Endothelial cell of umbilical vein (primary cell): ENCODE measurements at regions not wholly inside any gene's neighbourhood (a gene's known extent, or its start where the extent isn't known, plus 50 kb on each side); places are given as distances from the start of the nearest gene placed in this dataset.

ENCODE experiments used
- BruUV-seq: library from RNA; stranded (reverse); fragments of 400-500 nt; replicated peaks from 2 replicates; lab custom pipeline; 2021; lab: Mats Ljungman, UMichigan
- CTCF ChIA-PET: fragments of 300-600, 350-600 bp; sonication (Branson Sonifier 250); formaldehyde crosslinking; loops from one replicate; lab custom pipeline; 2021; ENCODE audit warnings: antibody characterized with exemption, inconsistent platforms; lab: Charles Lee
- POLR2A ChIA-PET: fragments of 300-600, 350-600 bp; sonication (Branson Sonifier 250); formaldehyde crosslinking; loops from one replicate; lab custom pipeline; 2021; ENCODE audit warnings: antibody characterized with exemption, inconsistent platforms; lab: Charles Lee
- DNase-seq: peaks from one replicate; pipeline ENCODE4 v3.0.0-alpha.2; 2011; ENCODE audit warnings: low read depth, low spot score
- FAIRE-seq: peaks from 2 replicates; lab custom pipeline; 2011; peaks lifted over from hg19 to GRCh38; lab: Jason Lieb, UNC
- H2AFZ ChIP-seq: 2 replicates; pipeline ENCODE4 v1.6.0; 2012; ENCODE audit warnings: low read depth, low read length, control low read depth, inconsistent platforms
- H3K27ac ChIP-seq: 2 replicates; pipeline ENCODE4 v1.5.1; 2011; ENCODE audit warnings: low read depth, mild to moderate bottlenecking, control low read depth, low read length, moderate library complexity; ENCODE audit not compliant: insufficient read depth
- H3K27me3 ChIP-seq, 2 experiments: 2 replicates each; pipeline versions ENCODE4 v1.6.0 to v1.6.1; 2011; ENCODE audit warnings: low read length in 2 of 2, mixed read lengths in 1 of 2; ENCODE audit not compliant: control insufficient read depth in 2 of 2, insufficient read depth in 2 of 2
- H3K36me3 ChIP-seq, 2 experiments: 2 replicates in 1 of 2; 3 replicates in 1 of 2; pipeline ENCODE4 v1.5.1; 2011; ENCODE audit warnings: low read length in 2 of 2, mild to moderate bottlenecking in 1 of 2, moderate library complexity in 1 of 2; ENCODE audit not compliant: control insufficient read depth in 2 of 2, insufficient read depth in 2 of 2; ENCODE audit errors: extremely low read depth in 1 of 2
- H3K4me1 ChIP-seq: 3 replicates; pipeline ENCODE4 v1.5.1; 2011; ENCODE audit warnings: mild to moderate bottlenecking, low read length; ENCODE audit not compliant: control insufficient read depth, insufficient read depth; ENCODE audit errors: extremely low read depth
- H3K4me2 ChIP-seq: 2 replicates; pipeline ENCODE4 v1.6.1; 2011; ENCODE audit warnings: low read length, control low read depth, mixed read lengths; ENCODE audit not compliant: insufficient read depth
- H3K4me3 ChIP-seq, 3 experiments: fragments of 200-600 bp in 1 of 3; sonication (generic), shearing (Covaris generic) in 1 of 3; replicated peaks in 1 of 3; 2 replicates each; pipeline ENCODE4 v1.5.1; 2011 to 2016; ENCODE audit warnings: control low read depth in 3 of 3, low read length in 3 of 3, mild to moderate bottlenecking in 2 of 3, inconsistent platforms in 1 of 3, low read depth in 1 of 3, moderate library complexity in 1 of 3; ENCODE audit not compliant: insufficient read depth in 1 of 3
- H3K79me2 ChIP-seq: 2 replicates; pipeline ENCODE4 v1.6.0; 2012; ENCODE audit warnings: low read length, inconsistent platforms; ENCODE audit not compliant: control insufficient read depth, insufficient read depth
- H3K9ac ChIP-seq: replicated peaks from 2 replicates; pipeline ENCODE3; 2011; ENCODE audit warnings: low read length, control low read depth; ENCODE audit not compliant: insufficient read depth; ENCODE audit errors: extremely low read depth
- H3K9me1 ChIP-seq: replicated peaks from 3 replicates; pipeline ENCODE4 v1.6.0; 2011; ENCODE audit warnings: mild to moderate bottlenecking, low read length; ENCODE audit not compliant: control insufficient read depth, insufficient read depth; ENCODE audit errors: extremely low read depth
- H3K9me3 ChIP-seq: replicated peaks from 2 replicates; pipeline ENCODE4 v1.5.1; 2012; ENCODE audit warnings: low read length, inconsistent platforms; ENCODE audit not compliant: control insufficient read depth, insufficient read depth
- H4K20me1 ChIP-seq: replicated peaks from 2 replicates; pipeline ENCODE3; 2011; ENCODE audit warnings: mild to moderate bottlenecking, low read length; ENCODE audit not compliant: control insufficient read depth, insufficient read depth; ENCODE audit errors: extremely low read depth
- CTCF ChIP-seq, 2 donors: IDR thresholded peaks; 1 replicate in 1 of 2; 2 replicates in 1 of 2; pipeline ENCODE4 v1.5.1; 2011; ENCODE audit warnings: low read length in 2 of 2, mild to moderate bottlenecking in 2 of 2, moderate library complexity in 2 of 2, control low read depth in 1 of 2, inconsistent platforms in 1 of 2, low read depth in 1 of 2; ENCODE audit not compliant: insufficient read depth in 1 of 2; ENCODE audit errors: extremely low read depth in 1 of 2
- EZH2 ChIP-seq: IDR thresholded peaks from 2 replicates; pipeline ENCODE4 v1.6.1; 2012; ENCODE audit warnings: borderline replicate concordance, low read depth, mild to moderate bottlenecking, moderate library complexity, low read length, inconsistent platforms; ENCODE audit not compliant: severe bottlenecking
- FOS ChIP-seq: IDR thresholded peaks from 2 replicates; pipeline ENCODE4 v1.6.1; 2011; ENCODE audit warnings: mild to moderate bottlenecking, low read length, moderate library complexity, borderline replicate concordance; ENCODE audit not compliant: insufficient read depth
- GATA2 ChIP-seq: IDR thresholded peaks from 2 replicates; pipeline ENCODE4 v1.7.0; 2011; ENCODE audit warnings: low read depth, mild to moderate bottlenecking, moderate library complexity, mixed read lengths, low read length; ENCODE audit not compliant: insufficient read length, insufficient read depth
- JUN ChIP-seq: IDR thresholded peaks from 2 replicates; pipeline ENCODE4 v1.6.1; 2011; ENCODE audit warnings: borderline replicate concordance, low read depth; ENCODE audit not compliant: insufficient read length, insufficient read depth
- MAX ChIP-seq: IDR thresholded peaks from 2 replicates; pipeline ENCODE4 v1.6.1; 2011; ENCODE audit not compliant: insufficient read depth, insufficient read length
- MYC ChIP-seq: IDR thresholded peaks from one replicate; pipeline ENCODE4 v1.6.1; 2011; ENCODE audit warnings: mild to moderate bottlenecking, low read depth, low read length
- POLR2A ChIP-seq: IDR thresholded peaks from 2 replicates; pipeline ENCODE4 v1.6.1; 2012; ENCODE audit warnings: low read depth, mild to moderate bottlenecking, control low read depth, low read length
- POLR2AphosphoS5 ChIP-seq: IDR thresholded peaks from 2 replicates; pipeline ENCODE4 v1.6.1; 2012; ENCODE audit warnings: low read depth, mild to moderate bottlenecking, control low read depth, low read length, moderate library complexity; ENCODE audit not compliant: insufficient read depth
- dilution Hi-C: fragments of 300-500 bp; cut with MboI; formaldehyde crosslinking; loops from one replicate; pipeline ENCODE4 v1.15.0; 2019; ENCODE audit warnings: low sequenced_read_pairs; ENCODE audit not compliant: extremely low pct_ligation_motif_present
- intact Hi-C: fragments of 100-400 bp; cut with micrococcal nuclease; formaldehyde crosslinking; loops from one replicate; pipeline ENCODE4 v1.10.0; 2022

GRCh38 chr19:31451686-31452330 is 102.6 kb upstream of the TSHZ3 start:
- dilution Hi-C loops = no loop called here
- DNase-seq (no peak), FAIRE-seq (no peak)

More at GRCh38 chr19:31451686-31452330, 102.6 kb upstream of the TSHZ3 start:
- ChIA-PET POLR2A (no interaction called here), CTCF (no interaction called here)
- no peaks in the 10 kb centered on the region for H3K79me2 ChIP-seq
- intact Hi-C loops = no loop called here
- no peaks in the 10 kb centered on the region for H4K20me1 ChIP-seq
- H3K9me1 ChIP-seq = no peaks in the 10 kb centered on the region
- peaks cover 5% of the 10 kb centered on the region for H3K9me3 ChIP-seq
- H2AFZ ChIP-seq = no peak overlapping the region
- H3K27me3 ChIP-seq = no peaks in the 10 kb centered on the region
- H3K9ac ChIP-seq = no peak overlapping the region
- TF ChIP-seq CTCF (IDR thresholded peaks at IDR 0.05; ENCODE audit: extremely low read depth in 1 of 2, insufficient read depth in 1 of 2, low read depth in 1 of 2, low read length in 2 of 2) = no peak
- TF ChIP-seq EZH2 = no peak
- no peak for TF ChIP-seq GATA2
- no peak for TF ChIP-seq MYC
- no peak for TF ChIP-seq MAX
- TF ChIP-seq FOS = no peak
- TF ChIP-seq POLR2AphosphoS5 = no peak
- TF ChIP-seq POLR2A = no peak
- TF ChIP-seq JUN = no peak
- H3K4me1 ChIP-seq = no peaks in the 10 kb centered on the region
- no peak overlapping the region for H3K27ac ChIP-seq
- no peak overlapping the region for H3K4me2 ChIP-seq
- H3K36me3 ChIP-seq = no peaks in the 10 kb centered on the region
- BruUV-seq = no TSS peak
- H3K4me3 ChIP-seq = no peak overlapping the region
